MM.1S (cell line): ENCODE measurements at regions not wholly inside any gene's neighbourhood (a gene's known extent, or its start where the extent isn't known, plus 50 kb on each side); places are given as distances from the start of the nearest gene placed in this dataset.

Experiments used
- DNase-seq: peaks from one replicate; pipeline ENCODE4 v3.0.0-alpha.2; 2015
- H2AFZ ChIP-seq: fragments of 300-600 bp; sonication (generic); 2 replicates; pipeline ENCODE4 v1.6.0; 2016; ENCODE audit warnings: antibody characterized with exemption, low read length
- H3F3A ChIP-seq: fragments of 300-600 bp; sonication (generic); 2 replicates; pipeline ENCODE4 v1.6.1; 2016; ENCODE audit warnings: mild to moderate bottlenecking, antibody characterized with exemption, low read length, moderate library complexity, mixed read lengths; ENCODE audit not compliant: insufficient read depth
- H3K27ac ChIP-seq: fragments of 300-600 bp; sonication (generic); 2 replicates; pipeline ENCODE4 v1.5.1; 2016; ENCODE audit warnings: mild to moderate bottlenecking, low read length
- H3K27me3 ChIP-seq: fragments of 300-600 bp; sonication (generic); replicated peaks from 2 replicates; pipeline ENCODE4 v1.6.0; 2016; ENCODE audit warnings: low read length; ENCODE audit not compliant: insufficient read depth
- H3K36me3 ChIP-seq: fragments of 300-600 bp; sonication (generic); replicated peaks from 2 replicates; pipeline ENCODE4 v1.6.1; 2016; ENCODE audit warnings: mild to moderate bottlenecking, low read length, mixed read lengths; ENCODE audit not compliant: insufficient read depth
- H3K4me1 ChIP-seq: fragments of 300-600 bp; sonication (generic); 2 replicates; pipeline ENCODE4 v1.6.1; 2016; ENCODE audit warnings: low read length, mixed read lengths
- H3K4me2 ChIP-seq: fragments of 300-600 bp; sonication (generic); 2 replicates; pipeline ENCODE4 v1.6.0; 2016; ENCODE audit warnings: low read depth, low read length
- H3K4me3 ChIP-seq: fragments of 300-600 bp; sonication (generic); 2 replicates; pipeline ENCODE4 v1.5.1; 2016; ENCODE audit warnings: low read length, mixed read lengths
- H3K79me2 ChIP-seq: fragments of 300-600 bp; sonication (generic); 2 replicates; pipeline ENCODE4 v1.6.1; 2016; ENCODE audit warnings: mixed run types, low read length, mixed read lengths
- H3K9ac ChIP-seq: fragments of 300-600 bp; sonication (generic); 2 replicates; pipeline ENCODE4 v1.6.1; 2016; ENCODE audit warnings: low read length, mixed read lengths
- H3K9me2 ChIP-seq: fragments of 300-600 bp; sonication (generic); replicated peaks from 2 replicates; pipeline ENCODE4 v1.6.1; 2016; ENCODE audit warnings: mild to moderate bottlenecking, low read length, mixed read lengths; ENCODE audit not compliant: insufficient read depth
- H3K9me3 ChIP-seq: fragments of 300-600 bp; sonication (generic); replicated peaks from 2 replicates; pipeline ENCODE4 v1.6.1; 2016; ENCODE audit warnings: mild to moderate bottlenecking, low read length, mixed read lengths; ENCODE audit not compliant: insufficient read depth
- H4K20me1 ChIP-seq: fragments of 300-600 bp; sonication (generic); 2 replicates; pipeline ENCODE4 v1.6.1; 2016; ENCODE audit warnings: mild to moderate bottlenecking, low read length, moderate library complexity, mixed read lengths; ENCODE audit not compliant: insufficient read depth
- CTCF ChIP-seq: fragments of 300-600 bp; sonication (generic); IDR thresholded peaks from 2 replicates; pipeline ENCODE4 v1.5.1; 2016; ENCODE audit warnings: antibody characterized with exemption, low read length, mixed read lengths
- EZH2 ChIP-seq: fragments of 300-600 bp; sonication (generic); optimal IDR thresholded peaks from 2 replicates; pipeline ENCODE3; 2017; ENCODE audit warnings: low read depth, mild to moderate bottlenecking, antibody characterized with exemption, low read length, mixed read lengths
- EZH2phosphoT487 ChIP-seq: fragments of 300-600 bp; sonication (generic); IDR thresholded peaks from 2 replicates; pipeline ENCODE4 v1.6.1; 2018; ENCODE audit warnings: antibody characterized with exemption, low read length

- no peak overlapping the region for H3K27ac ChIP-seq
- no peak overlapping the region for H3K9ac ChIP-seq
- no peak overlapping the region for H3K4me2 ChIP-seq
- no peaks in the 10 kb centered on the region for H3F3A ChIP-seq
- H2AFZ ChIP-seq, result no peak overlapping the region
- DNase-seq, result no peak
- H3K9me3 ChIP-seq, result no peaks in the 10 kb centered on the region
- H3K4me3 ChIP-seq, result no peak overlapping the region
- TF ChIP-seq CTCF, result no peak
- TF ChIP-seq EZH2phosphoT487, result no peak
- no peak for TF ChIP-seq EZH2
- no peaks in the 10 kb centered on the region for H3K27me3 ChIP-seq
- no peaks in the 10 kb centered on the region for H3K79me2 ChIP-seq
- no peaks in the 10 kb centered on the region for H3K4me1 ChIP-seq
- H3K9me2 ChIP-seq, result no peaks in the 10 kb centered on the region
- H4K20me1 ChIP-seq, result no peaks in the 10 kb centered on the region
- H3K36me3 ChIP-seq, result no peaks in the 10 kb centered on the region
Measured at GRCh38 chr1:199573047-199573446, 454.5 kb upstream of the NR5A2 start.

GRCh38 chr1:199574950-199575349 is 452.6 kb upstream of the NR5A2 start:
- no peaks in the 10 kb centered on the region for H4K20me1 ChIP-seq
- no peak for DNase-seq
- no peak overlapping the region for H3K4me3 ChIP-seq
- H3K4me2 ChIP-seq, result no peak overlapping the region
- no peak overlapping the region for H3K27ac ChIP-seq
- H3K4me1 ChIP-seq, result no peaks in the 10 kb centered on the region
- no peak overlapping the region for H3K9ac ChIP-seq
- H3K9me3 ChIP-seq, result no peaks in the 10 kb centered on the region
- H3K27me3 ChIP-seq, result no peaks in the 10 kb centered on the region
- no peaks in the 10 kb centered on the region for H3K79me2 ChIP-seq
- TF ChIP-seq CTCF (no peak), EZH2 (no peak), EZH2phosphoT487 (no peak)
- no peaks in the 10 kb centered on the region for H3F3A ChIP-seq
- H2AFZ ChIP-seq, result no peak overlapping the region
- no peaks in the 10 kb centered on the region for H3K36me3 ChIP-seq
- no peaks in the 10 kb centered on the region for H3K9me2 ChIP-seq

- H4K20me1 ChIP-seq, result no peaks in the 10 kb centered on the region
- H2AFZ ChIP-seq, result no peak overlapping the region
- H3K4me3 ChIP-seq, result no peak overlapping the region
- H3K9me3 ChIP-seq, result no peaks in the 10 kb centered on the region
- DNase-seq, result no peak
- no peak overlapping the region for H3K4me2 ChIP-seq
- no peaks in the 10 kb centered on the region for H3F3A ChIP-seq
- no peaks in the 10 kb centered on the region for H3K9me2 ChIP-seq
- TF ChIP-seq EZH2phosphoT487 (no peak), CTCF (no peak), EZH2 (no peak)
- H3K36me3 ChIP-seq, result no peaks in the 10 kb centered on the region
- no peak overlapping the region for H3K27ac ChIP-seq
- H3K79me2 ChIP-seq, result no peaks in the 10 kb centered on the region
- no peaks in the 10 kb centered on the region for H3K4me1 ChIP-seq
- no peaks in the 10 kb centered on the region for H3K27me3 ChIP-seq
- no peak overlapping the region for H3K9ac ChIP-seq
Measured at GRCh38 chr1:199580300-199580699, 447.2 kb upstream of the NR5A2 start.
